ENCODE measurements at regions not wholly inside any gene's neighbourhood (a gene's known extent, or its start where the extent isn't known, plus 50 kb on each side); places are given as distances from the start of the nearest gene placed in this dataset.

DNA sequence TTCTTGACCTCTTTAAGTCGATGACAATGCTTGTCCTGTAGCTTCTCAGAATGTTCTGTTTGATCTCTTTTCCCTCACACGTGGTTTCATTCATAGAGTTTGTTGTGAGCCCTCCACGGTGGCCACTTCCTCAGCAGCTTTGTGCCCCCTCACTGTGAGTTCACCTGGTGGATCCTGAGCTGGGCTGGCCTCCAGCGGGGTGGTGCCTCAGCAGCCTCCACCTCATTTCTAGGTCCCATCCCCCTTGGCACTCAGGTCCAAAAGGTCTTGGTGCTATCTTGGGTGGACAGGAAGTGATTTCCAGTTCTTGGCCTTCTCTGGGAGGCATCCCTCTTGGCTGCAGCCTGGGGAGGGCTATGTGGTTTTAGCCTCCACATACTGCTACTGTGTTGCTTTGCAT is 203.2 kb upstream of the WSCD1 start:
- H3K9me3 ChIP-seq (ENCODE audit: control insufficient read depth in 4 of 4, low read length in 3 of 4): no peaks in the 10 kb centered on the region
- H3K4me1 ChIP-seq (ENCODE audit: control insufficient read depth in 4 of 4, insufficient read depth in 4 of 4, low read length in 3 of 4): no peaks in the 10 kb centered on the region
- no peak for DNase-seq (ENCODE audit: low spot score)
- 69% methylated on average over 4 of the region's 4 CpGs for WGBS
- no peaks in the 10 kb centered on the region for H3K27me3 ChIP-seq (ENCODE audit: control insufficient read depth in 4 of 4, insufficient read depth in 4 of 4, low read length in 3 of 4)
- H3K27ac ChIP-seq (ENCODE audit: low read depth in 1 of 2, low read length in 2 of 2): no peak overlapping the region
- H3K9ac ChIP-seq (ENCODE audit: low read depth in 1 of 2, low read length in 2 of 2): no peak overlapping the region
- no peak overlapping the region for H3K4me3 ChIP-seq (ENCODE audit: low read depth in 1 of 3, low read length in 3 of 3)
- no peaks in the 10 kb centered on the region for H3K36me3 ChIP-seq (ENCODE audit: control insufficient read depth in 4 of 4, insufficient read depth in 3 of 4, low read depth in 1 of 4, low read length in 3 of 4)
- TF ChIP-seq TAF1 (conservative IDR thresholded peaks at IDR 0.05): no peak
- TF ChIP-seq FOXA1 (IDR thresholded peaks at IDR 0.05): no peak

DNA sequence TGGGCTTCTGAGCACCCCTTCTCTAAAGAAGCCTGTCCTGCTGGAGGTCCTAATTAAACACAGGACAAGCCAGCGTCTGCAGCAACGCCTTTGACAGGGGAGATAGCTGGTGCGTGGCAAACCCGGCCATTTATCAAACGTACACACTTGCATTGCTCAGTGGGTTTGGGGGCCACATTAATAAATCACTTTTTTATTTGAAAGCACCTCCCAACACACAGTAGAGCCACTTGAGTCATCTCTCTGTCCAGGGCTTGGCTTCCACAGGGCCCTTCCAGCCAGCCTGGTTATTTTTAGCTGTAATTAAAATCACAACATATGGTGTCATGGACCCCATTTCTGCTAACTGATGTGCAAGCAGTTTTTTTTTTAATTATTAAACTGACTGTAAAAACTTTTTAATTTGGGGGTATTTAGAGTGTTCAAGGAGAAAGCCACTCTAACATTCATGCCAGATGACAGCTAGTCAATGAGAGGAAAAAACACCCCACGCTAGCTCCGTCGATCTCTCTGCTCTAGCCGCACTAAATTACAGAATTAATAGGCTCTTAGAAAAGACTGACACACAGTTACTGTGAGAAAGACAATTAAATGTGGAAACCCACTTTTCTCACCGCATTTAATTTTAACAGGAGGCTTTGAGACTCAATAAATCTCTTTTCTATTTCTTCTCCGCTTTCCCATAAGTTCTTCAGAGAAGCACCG is 201.0 kb upstream of the WSCD1 start:
- WGBS: 76% methylated on average over 12 of the region's 12 CpGs
- no peaks in the 10 kb centered on the region for H3K4me1 ChIP-seq (ENCODE audit: control insufficient read depth in 4 of 4, insufficient read depth in 4 of 4, low read length in 3 of 4)
- H3K4me3 ChIP-seq (ENCODE audit: low read depth in 1 of 3, low read length in 3 of 3): no peak overlapping the region
- no peak overlapping the region for H3K27ac ChIP-seq (ENCODE audit: low read depth in 1 of 2, low read length in 2 of 2)
- TF ChIP-seq HNF4A (conservative IDR thresholded peaks at IDR 0.05): no peak
- TF ChIP-seq FOXA2 (IDR thresholded peaks at IDR 0.05): no peak
- TF ChIP-seq TAF1 (conservative IDR thresholded peaks at IDR 0.05): no peak
- TF ChIP-seq, protein P1, sequence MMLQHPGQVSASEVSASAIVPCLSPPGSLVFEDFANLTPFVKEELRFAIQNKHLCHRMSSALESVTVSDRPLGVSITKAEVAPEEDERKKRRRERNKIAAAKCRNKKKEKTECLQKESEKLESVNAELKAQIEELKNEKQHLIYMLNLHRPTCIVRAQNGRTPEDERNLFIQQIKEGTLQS (IDR thresholded peaks at IDR 0.05): no peak
- TF ChIP-seq, protein P2, sequence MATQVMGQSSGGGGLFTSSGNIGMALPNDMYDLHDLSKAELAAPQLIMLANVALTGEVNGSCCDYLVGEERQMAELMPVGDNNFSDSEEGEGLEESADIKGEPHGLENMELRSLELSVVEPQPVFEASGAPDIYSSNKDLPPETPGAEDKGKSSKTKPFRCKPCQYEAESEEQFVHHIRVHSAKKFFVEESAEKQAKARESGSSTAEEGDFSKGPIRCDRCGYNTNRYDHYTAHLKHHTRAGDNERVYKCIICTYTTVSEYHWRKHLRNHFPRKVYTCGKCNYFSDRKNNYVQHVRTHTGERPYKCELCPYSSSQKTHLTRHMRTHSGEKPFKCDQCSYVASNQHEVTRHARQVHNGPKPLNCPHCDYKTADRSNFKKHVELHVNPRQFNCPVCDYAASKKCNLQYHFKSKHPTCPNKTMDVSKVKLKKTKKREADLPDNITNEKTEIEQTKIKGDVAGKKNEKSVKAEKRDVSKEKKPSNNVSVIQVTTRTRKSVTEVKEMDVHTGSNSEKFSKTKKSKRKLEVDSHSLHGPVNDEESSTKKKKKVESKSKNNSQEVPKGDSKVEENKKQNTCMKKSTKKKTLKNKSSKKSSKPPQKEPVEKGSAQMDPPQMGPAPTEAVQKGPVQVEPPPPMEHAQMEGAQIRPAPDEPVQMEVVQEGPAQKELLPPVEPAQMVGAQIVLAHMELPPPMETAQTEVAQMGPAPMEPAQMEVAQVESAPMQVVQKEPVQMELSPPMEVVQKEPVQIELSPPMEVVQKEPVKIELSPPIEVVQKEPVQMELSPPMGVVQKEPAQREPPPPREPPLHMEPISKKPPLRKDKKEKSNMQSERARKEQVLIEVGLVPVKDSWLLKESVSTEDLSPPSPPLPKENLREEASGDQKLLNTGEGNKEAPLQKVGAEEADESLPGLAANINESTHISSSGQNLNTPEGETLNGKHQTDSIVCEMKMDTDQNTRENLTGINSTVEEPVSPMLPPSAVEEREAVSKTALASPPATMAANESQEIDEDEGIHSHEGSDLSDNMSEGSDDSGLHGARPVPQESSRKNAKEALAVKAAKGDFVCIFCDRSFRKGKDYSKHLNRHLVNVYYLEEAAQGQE (IDR thresholded peaks at IDR 0.05): no peak
- no peak for TF ChIP-seq RAD21 (IDR thresholded peaks at IDR 0.05)
- TF ChIP-seq, protein P3, sequence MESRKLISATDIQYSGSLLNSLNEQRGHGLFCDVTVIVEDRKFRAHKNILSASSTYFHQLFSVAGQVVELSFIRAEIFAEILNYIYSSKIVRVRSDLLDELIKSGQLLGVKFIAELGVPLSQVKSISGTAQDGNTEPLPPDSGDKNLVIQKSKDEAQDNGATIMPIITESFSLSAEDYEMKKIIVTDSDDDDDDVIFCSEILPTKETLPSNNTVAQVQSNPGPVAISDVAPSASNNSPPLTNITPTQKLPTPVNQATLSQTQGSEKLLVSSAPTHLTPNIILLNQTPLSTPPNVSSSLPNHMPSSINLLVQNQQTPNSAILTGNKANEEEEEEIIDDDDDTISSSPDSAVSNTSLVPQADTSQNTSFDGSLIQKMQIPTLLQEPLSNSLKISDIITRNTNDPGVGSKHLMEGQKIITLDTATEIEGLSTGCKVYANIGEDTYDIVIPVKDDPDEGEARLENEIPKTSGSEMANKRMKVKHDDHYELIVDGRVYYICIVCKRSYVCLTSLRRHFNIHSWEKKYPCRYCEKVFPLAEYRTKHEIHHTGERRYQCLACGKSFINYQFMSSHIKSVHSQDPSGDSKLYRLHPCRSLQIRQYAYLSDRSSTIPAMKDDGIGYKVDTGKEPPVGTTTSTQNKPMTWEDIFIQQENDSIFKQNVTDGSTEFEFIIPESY (IDR thresholded peaks at IDR 0.05): no peak
- TF ChIP-seq SP1 (IDR thresholded peaks at IDR 0.05): no peak
- no peak for TF ChIP-seq FOXA1 (IDR thresholded peaks at IDR 0.05)
- no peak for TF ChIP-seq RXRA (IDR thresholded peaks at IDR 0.05)
- TF ChIP-seq EGR1 (IDR thresholded peaks at IDR 0.05; ENCODE audit: low read depth in 2 of 2): no peak
- TF ChIP-seq, protein P4, sequence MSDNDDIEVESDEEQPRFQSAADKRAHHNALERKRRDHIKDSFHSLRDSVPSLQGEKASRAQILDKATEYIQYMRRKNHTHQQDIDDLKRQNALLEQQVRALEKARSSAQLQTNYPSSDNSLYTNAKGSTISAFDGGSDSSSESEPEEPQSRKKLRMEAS (IDR thresholded peaks at IDR 0.05): no peak
- TF ChIP-seq YY1 (IDR thresholded peaks at IDR 0.05): no peak
- TF ChIP-seq, protein P5, sequence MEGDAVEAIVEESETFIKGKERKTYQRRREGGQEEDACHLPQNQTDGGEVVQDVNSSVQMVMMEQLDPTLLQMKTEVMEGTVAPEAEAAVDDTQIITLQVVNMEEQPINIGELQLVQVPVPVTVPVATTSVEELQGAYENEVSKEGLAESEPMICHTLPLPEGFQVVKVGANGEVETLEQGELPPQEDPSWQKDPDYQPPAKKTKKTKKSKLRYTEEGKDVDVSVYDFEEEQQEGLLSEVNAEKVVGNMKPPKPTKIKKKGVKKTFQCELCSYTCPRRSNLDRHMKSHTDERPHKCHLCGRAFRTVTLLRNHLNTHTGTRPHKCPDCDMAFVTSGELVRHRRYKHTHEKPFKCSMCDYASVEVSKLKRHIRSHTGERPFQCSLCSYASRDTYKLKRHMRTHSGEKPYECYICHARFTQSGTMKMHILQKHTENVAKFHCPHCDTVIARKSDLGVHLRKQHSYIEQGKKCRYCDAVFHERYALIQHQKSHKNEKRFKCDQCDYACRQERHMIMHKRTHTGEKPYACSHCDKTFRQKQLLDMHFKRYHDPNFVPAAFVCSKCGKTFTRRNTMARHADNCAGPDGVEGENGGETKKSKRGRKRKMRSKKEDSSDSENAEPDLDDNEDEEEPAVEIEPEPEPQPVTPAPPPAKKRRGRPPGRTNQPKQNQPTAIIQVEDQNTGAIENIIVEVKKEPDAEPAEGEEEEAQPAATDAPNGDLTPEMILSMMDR (IDR thresholded peaks at IDR 0.05; ENCODE audit: low read depth, low read length, missing input control): no peak
- no peak for TF ChIP-seq JUND (IDR thresholded peaks at IDR 0.05)
- TF ChIP-seq GABPA (IDR thresholded peaks at IDR 0.05 in 1 of 2, conservative IDR thresholded peaks at IDR 0.05 in 1 of 2): no peak
- no peak for TF ChIP-seq HNF4G (IDR thresholded peaks at IDR 0.05)
- no peak for DNase-seq (ENCODE audit: low spot score)
- H3K36me3 ChIP-seq (ENCODE audit: control insufficient read depth in 4 of 4, insufficient read depth in 3 of 4, low read depth in 1 of 4, low read length in 3 of 4): no peaks in the 10 kb centered on the region
- no peak overlapping the region for H3K9ac ChIP-seq (ENCODE audit: low read depth in 1 of 2, low read length in 2 of 2)
- H3K9me3 ChIP-seq (ENCODE audit: control insufficient read depth in 4 of 4, low read length in 3 of 4): no peaks in the 10 kb centered on the region
- no peaks in the 10 kb centered on the region for H3K27me3 ChIP-seq (ENCODE audit: control insufficient read depth in 4 of 4, insufficient read depth in 4 of 4, low read length in 3 of 4)
